ENCODE measurements at regions not wholly inside any gene's neighbourhood (a gene's known extent, or its start where the extent isn't known, plus 50 kb on each side); places are given as distances from the start of the nearest gene placed in this dataset.

- H3K23ac ChIP-seq (ENCODE audit: low read length in 2 of 2), result no peak overlapping the region
- H3K18ac ChIP-seq (ENCODE audit: low read depth in 1 of 2, low read length in 2 of 2), result no peak overlapping the region
Observed at GRCh38 chr5:171625646-171626045, 160.0 kb upstream of the SMIM23 start.

DNA sequence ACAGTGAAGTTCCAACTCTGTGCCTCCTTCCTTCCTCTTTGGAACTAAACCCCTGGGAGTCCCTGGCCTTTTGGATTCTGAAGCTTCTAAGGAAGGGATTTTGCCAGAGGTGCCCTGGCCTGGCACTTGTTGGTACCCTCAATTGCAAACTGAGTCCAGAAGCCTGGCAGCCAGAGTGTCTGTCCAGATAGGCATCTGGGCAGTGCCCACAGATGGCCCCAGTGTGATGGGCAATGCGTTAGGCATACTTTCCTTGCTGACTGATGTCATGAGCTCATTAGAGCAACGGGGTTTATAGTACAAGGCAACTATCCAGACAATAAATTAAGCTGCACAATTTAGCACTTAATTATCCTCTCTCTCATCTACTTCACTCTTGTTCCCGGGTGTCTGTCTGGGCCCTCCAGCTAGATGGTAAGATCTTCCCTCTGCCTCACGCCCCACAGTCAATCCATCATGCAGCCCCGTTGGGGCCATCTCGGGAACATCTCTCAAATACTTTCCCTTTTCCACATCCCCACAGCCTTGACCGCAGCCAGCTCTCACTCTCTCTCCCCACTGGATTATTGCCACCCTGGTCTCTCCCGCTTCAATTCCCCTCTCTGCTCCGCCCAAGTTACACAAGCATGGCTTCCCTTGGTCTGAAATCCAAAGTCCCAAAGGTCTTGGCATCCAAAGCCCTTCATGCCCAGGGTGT lies 157.5 kb upstream of the SMIM23 start:
- WGBS, result 87% methylated on average over 9 of the region's 9 CpGs
- Histone ChIP-seq H2AFZ (ENCODE audit: low read depth, low read length) (no peak overlapping the region), H3K14ac (ENCODE audit: low read length in 2 of 2) (no peak overlapping the region), H3K18ac (ENCODE audit: low read depth in 1 of 2, low read length in 2 of 2) (no peak overlapping the region), H2BK15ac (ENCODE audit: low read depth, poor library complexity, severe bottlenecking) (no peak overlapping the region), H3K27ac (ENCODE audit: low read length, poor library complexity, severe bottlenecking) (no peak overlapping the region), H3K23ac (ENCODE audit: low read length in 2 of 2) (no peak overlapping the region), H2BK12ac (ENCODE audit: low read length in 2 of 2) (no peak overlapping the region), H2BK120ac (ENCODE audit: low read depth, low read length) (no peak overlapping the region), H2AK5ac (ENCODE audit: low read length, severe bottlenecking) (no peak overlapping the region), H4K8ac (ENCODE audit: low read length) (no peak overlapping the region), H4K91ac (ENCODE audit: low read length) (no peak overlapping the region), H3K27me3 (ENCODE audit: control insufficient read depth in 1 of 2, insufficient read depth in 1 of 2, low read length in 2 of 2) (peaks cover 33 to 67% of the 10 kb centered on the region in 2 experiments), H3K4me3 (ENCODE audit: insufficient read depth in 1 of 2, low read depth in 1 of 2, low read length in 2 of 2) (no peak overlapping the region), H3K9ac (ENCODE audit: low read length) (no peak overlapping the region), H3K9me3 (ENCODE audit: control insufficient read depth, low read length) (no peaks in the 10 kb centered on the region), H2BK5ac (ENCODE audit: low read depth, low read length, poor library complexity, severe bottlenecking) (no peak overlapping the region), H3K36me3 (ENCODE audit: control insufficient read depth in 1 of 2, insufficient read depth in 2 of 2, low read depth in 1 of 2, low read length in 2 of 2) (no peaks in the 10 kb centered on the region), H3K4ac (ENCODE audit: low read depth in 1 of 2, low read length in 2 of 2) (no peak overlapping the region), H3K79me1 (replicated peaks; ENCODE audit: low read length, poor library complexity, severe bottlenecking) (no peaks in the 10 kb centered on the region), H3K4me2 (ENCODE audit: low read length, poor library complexity, severe bottlenecking) (no peak overlapping the region), H3K4me1 (ENCODE audit: control insufficient read depth, insufficient read depth, low read depth, low read length) (peaks cover 13% of the 10 kb centered on the region)
- no peak for DNase-seq

More at GRCh38 chr5:171625646-171626045, 160.0 kb upstream of the SMIM23 start:
- Histone ChIP-seq H3K9ac (ENCODE audit: low read length) (no peak overlapping the region), H2BK120ac (ENCODE audit: low read depth, low read length) (no peak overlapping the region), H3K79me1 (replicated peaks; ENCODE audit: low read length, poor library complexity, severe bottlenecking) (no peaks in the 10 kb centered on the region), H3K27ac (ENCODE audit: low read length, poor library complexity, severe bottlenecking) (no peak overlapping the region), H3K27me3 (ENCODE audit: control insufficient read depth in 1 of 2, insufficient read depth in 1 of 2, low read length in 2 of 2) (peaks cover 33 to 73% of the 10 kb centered on the region in 2 experiments), H2BK15ac (ENCODE audit: low read depth, poor library complexity, severe bottlenecking) (no peak overlapping the region), H4K91ac (ENCODE audit: low read length) (no peak overlapping the region), H2BK5ac (ENCODE audit: low read depth, low read length, poor library complexity, severe bottlenecking) (no peak overlapping the region), H3K4me1 (ENCODE audit: control insufficient read depth, insufficient read depth, low read depth, low read length) (peaks cover 13% of the 10 kb centered on the region), H3K4me2 (ENCODE audit: low read length, poor library complexity, severe bottlenecking) (no peak overlapping the region), H3K4ac (ENCODE audit: low read depth in 1 of 2, low read length in 2 of 2) (no peak overlapping the region), H3K4me3 (ENCODE audit: insufficient read depth in 1 of 2, low read depth in 1 of 2, low read length in 2 of 2) (no peak overlapping the region), H3K9me3 (ENCODE audit: control insufficient read depth, low read length) (no peaks in the 10 kb centered on the region), H3K36me3 (ENCODE audit: control insufficient read depth in 1 of 2, insufficient read depth in 2 of 2, low read depth in 1 of 2, low read length in 2 of 2) (no peaks in the 10 kb centered on the region), H3K14ac (ENCODE audit: low read length in 2 of 2) (no peak overlapping the region), H2BK12ac (ENCODE audit: low read length in 2 of 2) (no peak overlapping the region), H4K8ac (ENCODE audit: low read length) (no peak overlapping the region), H2AFZ (ENCODE audit: low read depth, low read length) (no peak overlapping the region), H2AK5ac (ENCODE audit: low read length, severe bottlenecking) (no peak overlapping the region)
- no peak for DNase-seq
- WGBS, result 86% methylated on average over 10 of the region's 10 CpGs

DNA sequence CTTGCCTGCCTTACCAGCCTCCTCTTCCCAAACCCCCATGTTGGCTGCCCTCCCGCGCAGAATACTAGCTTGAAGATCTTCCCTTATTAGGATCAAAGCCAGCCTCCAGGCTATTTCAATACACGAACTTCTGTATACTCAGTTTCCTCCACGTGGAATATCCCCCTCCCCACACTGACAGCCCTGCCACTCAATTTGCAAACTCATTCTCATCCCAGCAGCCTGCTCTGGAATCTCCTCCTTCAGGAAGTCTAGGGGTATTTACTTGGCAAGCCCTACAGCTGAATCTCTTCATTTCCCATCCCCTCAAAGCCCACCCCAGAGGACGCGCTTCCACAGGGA lies 157.0 kb upstream of the SMIM23 start:
- no peak overlapping the region for H3K4ac ChIP-seq (ENCODE audit: low read depth in 1 of 2, low read length in 2 of 2)
- H3K23ac ChIP-seq (ENCODE audit: low read length in 2 of 2), result no peak overlapping the region
- peaks cover 33 to 63% of the 10 kb centered on the region in 2 experiments for H3K27me3 ChIP-seq (ENCODE audit: control insufficient read depth in 1 of 2, insufficient read depth in 1 of 2, low read length in 2 of 2)
- no peak for DNase-seq
- H3K9ac ChIP-seq (ENCODE audit: low read length), result no peak overlapping the region
- no peak overlapping the region for H2AK5ac ChIP-seq (ENCODE audit: low read length, severe bottlenecking)
- H3K9me3 ChIP-seq (ENCODE audit: control insufficient read depth, low read length), result no peaks in the 10 kb centered on the region
- no peak overlapping the region for H2BK5ac ChIP-seq (ENCODE audit: low read depth, low read length, poor library complexity, severe bottlenecking)
- no peak overlapping the region for H3K27ac ChIP-seq (ENCODE audit: low read length, poor library complexity, severe bottlenecking)
- no peak overlapping the region for H3K4me3 ChIP-seq (ENCODE audit: insufficient read depth in 1 of 2, low read depth in 1 of 2, low read length in 2 of 2)
- H3K4me2 ChIP-seq (ENCODE audit: low read length, poor library complexity, severe bottlenecking), result no peak overlapping the region
- WGBS, result 65% methylated on average over 6 of the region's 6 CpGs
- H2AFZ ChIP-seq (ENCODE audit: low read depth, low read length), result no peak overlapping the region
- H3K36me3 ChIP-seq (ENCODE audit: control insufficient read depth in 1 of 2, insufficient read depth in 2 of 2, low read depth in 1 of 2, low read length in 2 of 2), result no peaks in the 10 kb centered on the region
- no peak overlapping the region for H3K18ac ChIP-seq (ENCODE audit: low read depth in 1 of 2, low read length in 2 of 2)
- H3K14ac ChIP-seq (ENCODE audit: low read length in 2 of 2), result no peak overlapping the region
- H3K4me1 ChIP-seq (ENCODE audit: control insufficient read depth, insufficient read depth, low read depth, low read length), result peaks cover 8% of the 10 kb centered on the region
- H4K8ac ChIP-seq (ENCODE audit: low read length), result no peak overlapping the region
- H2BK15ac ChIP-seq (ENCODE audit: low read depth, poor library complexity, severe bottlenecking), result no peak overlapping the region
- no peaks in the 10 kb centered on the region for H3K79me1 ChIP-seq (replicated peaks; ENCODE audit: low read length, poor library complexity, severe bottlenecking)
- no peak overlapping the region for H2BK120ac ChIP-seq (ENCODE audit: low read depth, low read length)
- no peak overlapping the region for H4K91ac ChIP-seq (ENCODE audit: low read length)
- H2BK12ac ChIP-seq (ENCODE audit: low read length in 2 of 2), result no peak overlapping the region

DNA sequence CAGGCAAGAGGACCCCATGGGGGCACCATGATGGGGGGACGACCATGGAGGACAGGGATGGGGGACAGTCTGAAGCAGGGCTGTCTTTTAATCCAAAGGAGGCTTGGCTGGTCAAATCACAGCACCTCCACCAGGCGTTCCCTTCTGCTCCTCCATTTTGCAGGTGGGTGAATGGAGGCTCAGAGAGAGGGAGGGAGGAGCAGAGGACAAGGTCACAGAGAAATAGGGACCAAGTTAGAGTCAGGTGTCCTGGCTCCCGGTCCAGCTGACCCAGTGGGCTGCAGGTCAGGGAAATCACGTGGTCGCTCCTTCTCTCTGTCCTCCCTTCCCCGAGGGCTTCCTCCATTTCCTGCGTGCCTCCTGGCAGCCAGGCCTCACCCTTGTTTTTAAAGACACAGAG lies 156.4 kb upstream of the SMIM23 start:
- no peak overlapping the region for H4K8ac ChIP-seq (ENCODE audit: low read length)
- no peak overlapping the region for H2AK5ac ChIP-seq (ENCODE audit: low read length, severe bottlenecking)
- H3K27me3 ChIP-seq (ENCODE audit: control insufficient read depth in 1 of 2, insufficient read depth in 1 of 2, low read length in 2 of 2), result peaks cover 33 to 57% of the 10 kb centered on the region in 2 experiments
- peaks cover 3% of the 10 kb centered on the region for H3K4me1 ChIP-seq (ENCODE audit: control insufficient read depth, insufficient read depth, low read depth, low read length)
- no peaks in the 10 kb centered on the region for H3K9me3 ChIP-seq (ENCODE audit: control insufficient read depth, low read length)
- no peak overlapping the region for H3K27ac ChIP-seq (ENCODE audit: low read length, poor library complexity, severe bottlenecking)
- H3K4me2 ChIP-seq (ENCODE audit: low read length, poor library complexity, severe bottlenecking), result no peak overlapping the region
- 80% methylated on average over 7 of the region's 7 CpGs for WGBS
- H3K4me3 ChIP-seq (ENCODE audit: insufficient read depth in 1 of 2, low read depth in 1 of 2, low read length in 2 of 2), result no peak overlapping the region
- no peak overlapping the region for H2AFZ ChIP-seq (ENCODE audit: low read depth, low read length)
- peak overlapping the region in 1 of 2 experiments; percentile 38 for H3K18ac ChIP-seq (ENCODE audit: low read depth in 1 of 2, low read length in 2 of 2)
- H3K14ac ChIP-seq (ENCODE audit: low read length in 2 of 2), result no peak overlapping the region
- H3K23ac ChIP-seq (ENCODE audit: low read length in 2 of 2), result peak overlapping the region in 1 of 2 experiments; percentile 29
- H2BK5ac ChIP-seq (ENCODE audit: low read depth, low read length, poor library complexity, severe bottlenecking), result no peak overlapping the region
- no peak overlapping the region for H3K4ac ChIP-seq (ENCODE audit: low read depth in 1 of 2, low read length in 2 of 2)
- H2BK12ac ChIP-seq (ENCODE audit: low read length in 2 of 2), result no peak overlapping the region
- no peak overlapping the region for H4K91ac ChIP-seq (ENCODE audit: low read length)
- no peak for DNase-seq
- H3K79me1 ChIP-seq (replicated peaks; ENCODE audit: low read length, poor library complexity, severe bottlenecking), result no peaks in the 10 kb centered on the region
- H2BK15ac ChIP-seq (ENCODE audit: low read depth, poor library complexity, severe bottlenecking), result no peak overlapping the region
- H3K36me3 ChIP-seq (ENCODE audit: control insufficient read depth in 1 of 2, insufficient read depth in 2 of 2, low read depth in 1 of 2, low read length in 2 of 2), result no peaks in the 10 kb centered on the region
- H2BK120ac ChIP-seq (ENCODE audit: low read depth, low read length), result no peak overlapping the region
- no peak overlapping the region for H3K9ac ChIP-seq (ENCODE audit: low read length)
